Stimulated activated CD8-positive, alpha-beta memory T cell treated with anti-CD3 and anti-CD28 coated beads, Interleukin-4, amount 100 ng/mL, for 48 hours (primary cell): ENCODE measurements at regions not wholly inside any gene's neighbourhood (a gene's known extent, or its start where the extent isn't known, plus 50 kb on each side); places are given as distances from the start of the nearest gene placed in this dataset.

Experiments used
- DNase-seq: peaks from one replicate; pipeline ENCODE4 v3.0.0-alpha.2; 2020

DNA sequence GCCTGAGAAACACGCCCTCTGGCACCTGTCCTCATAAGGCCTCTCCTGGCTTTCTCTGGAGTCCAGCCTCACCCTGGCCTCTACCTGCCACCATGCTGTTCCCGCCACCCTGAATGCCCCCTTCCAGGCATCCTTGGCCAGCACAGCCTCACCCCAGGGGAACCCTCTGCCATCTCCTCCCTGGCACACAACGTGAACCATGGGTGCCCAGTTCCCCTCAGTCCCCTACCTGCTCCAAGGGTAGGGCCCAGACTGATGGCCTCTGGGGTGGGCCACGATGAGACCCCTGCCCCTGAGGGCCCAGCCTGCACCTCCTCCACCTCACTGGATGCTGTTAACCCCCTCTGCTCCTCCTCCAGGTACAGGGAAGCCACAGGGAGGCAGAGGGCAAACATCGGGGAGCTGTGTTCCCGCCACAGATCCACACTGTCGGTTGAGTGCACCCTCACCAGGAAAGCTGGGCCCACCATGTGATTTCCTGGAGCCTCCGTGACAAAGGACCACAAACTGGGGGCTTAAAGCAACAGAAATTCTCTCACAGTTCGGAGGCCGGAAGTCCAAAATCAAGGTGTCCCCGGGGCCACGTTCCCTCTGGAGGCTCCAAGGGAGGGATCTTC lies 169.6 kb downstream of the BRD1 start:
- no peak for DNase-seq

DNA sequence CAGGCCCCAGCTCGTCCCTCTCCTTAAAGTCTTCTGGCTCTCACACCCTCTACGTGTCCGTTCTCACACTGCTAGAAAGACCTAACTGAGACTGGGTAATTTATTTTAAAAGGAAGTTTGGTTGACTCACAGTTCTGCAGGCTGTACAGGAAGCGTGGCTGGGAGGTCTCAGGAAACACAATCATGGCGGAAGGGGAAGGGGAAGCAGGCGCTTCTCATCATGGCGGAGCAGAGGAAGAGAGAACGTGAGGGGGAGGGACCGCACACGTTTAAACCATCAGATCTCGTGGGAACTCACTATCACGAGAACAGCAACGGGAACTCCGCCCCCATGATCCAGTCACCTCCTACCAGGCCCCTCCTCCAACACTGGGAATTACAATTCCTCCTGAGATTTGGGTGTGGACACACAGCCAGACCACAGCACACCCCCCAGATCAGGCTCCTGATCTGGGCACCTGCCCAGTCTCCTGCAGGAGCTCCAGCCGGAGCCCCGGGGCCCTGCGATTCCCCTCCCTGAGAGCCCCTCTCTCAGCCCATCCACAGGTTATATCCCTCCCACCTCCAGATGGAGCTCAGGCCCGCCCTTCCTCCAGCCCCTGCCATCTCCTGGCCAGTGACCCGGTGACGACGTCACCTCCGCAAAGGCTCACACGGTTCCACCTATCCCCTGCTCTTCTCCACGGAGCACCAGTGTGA lies 170.2 kb downstream of the BRD1 start:
- DNase-seq: peak; percentile 86

DNA sequence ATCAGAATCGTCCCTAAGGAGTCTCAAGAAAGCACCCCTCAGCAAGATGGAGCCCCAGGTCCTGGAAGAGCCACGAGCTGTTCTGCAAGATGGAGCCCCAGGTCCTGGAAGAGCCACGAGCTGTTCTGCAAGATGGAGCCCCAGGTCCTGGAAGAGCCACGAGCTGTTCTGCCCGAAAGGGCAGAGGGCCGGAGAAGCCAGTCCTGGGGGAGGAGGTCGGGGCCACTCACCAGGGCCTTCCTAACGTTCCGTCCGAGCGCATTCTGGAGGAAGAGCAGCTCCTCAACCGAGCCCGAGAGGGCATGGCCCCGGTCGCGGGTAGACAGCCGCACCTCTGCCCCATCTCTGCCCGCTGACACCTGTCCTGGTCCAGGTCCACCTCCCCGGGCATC lies 170.8 kb downstream of the BRD1 start:
- peak; percentile 50 for DNase-seq

DNA sequence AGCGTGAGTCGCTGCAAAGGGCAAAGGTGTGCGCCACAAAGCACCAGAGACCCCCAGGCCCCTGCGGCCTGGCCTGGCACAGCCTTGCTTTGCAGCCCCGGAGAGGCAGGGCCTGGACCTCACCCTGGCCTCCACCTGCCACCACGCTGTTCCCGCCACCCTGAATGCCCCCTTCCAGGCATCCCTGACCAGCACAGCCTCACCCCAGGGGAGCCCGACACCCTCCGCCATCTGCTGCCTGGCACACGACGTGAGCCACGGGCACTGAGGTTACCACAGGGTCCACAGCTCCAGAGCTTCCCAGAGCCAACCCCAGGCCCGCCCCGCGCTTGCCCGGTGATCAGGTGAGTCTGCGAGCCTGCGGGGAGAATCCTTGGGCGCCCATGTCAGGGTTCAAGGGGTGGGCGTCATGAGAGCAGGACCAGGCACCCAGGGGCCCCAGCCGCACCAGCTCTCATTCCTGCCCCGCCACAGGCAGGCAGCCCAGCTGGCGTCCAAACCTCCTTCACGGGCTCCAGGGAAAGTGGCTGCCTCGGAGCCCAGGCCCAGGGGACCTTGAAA lies 171.3 kb downstream of the BRD1 start:
- no peak for DNase-seq

DNA sequence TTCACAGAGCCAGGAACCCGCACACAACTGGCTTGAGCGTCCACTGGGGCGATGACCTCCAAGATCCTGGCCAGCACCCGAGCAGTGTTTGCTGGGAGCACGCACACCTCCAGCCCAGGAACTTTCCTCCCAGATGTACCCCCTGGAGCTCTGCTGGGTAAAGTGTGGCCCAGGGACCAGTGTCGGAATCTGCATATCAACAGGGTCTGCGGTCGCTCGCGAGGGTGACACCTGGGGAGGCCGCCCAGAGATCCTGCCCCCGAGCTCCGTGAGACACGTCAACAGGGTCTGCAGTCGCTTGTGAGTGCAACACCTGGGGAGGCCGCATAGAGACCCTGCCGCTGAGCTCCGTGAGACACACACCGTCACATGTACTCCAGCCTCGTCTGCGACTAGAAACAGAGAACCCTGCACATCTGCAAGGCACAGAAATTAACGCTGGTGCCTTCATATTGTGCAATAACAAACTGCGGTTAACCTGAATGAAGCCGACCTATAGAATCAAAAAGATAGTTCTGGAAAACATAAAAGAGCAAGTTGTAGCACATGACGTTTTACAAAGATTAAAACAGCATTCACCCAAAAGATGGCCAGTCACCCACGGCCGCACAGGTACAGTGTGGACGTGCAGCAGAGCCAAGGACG lies 172.4 kb downstream of the BRD1 start:
- DNase-seq: no peak

DNA sequence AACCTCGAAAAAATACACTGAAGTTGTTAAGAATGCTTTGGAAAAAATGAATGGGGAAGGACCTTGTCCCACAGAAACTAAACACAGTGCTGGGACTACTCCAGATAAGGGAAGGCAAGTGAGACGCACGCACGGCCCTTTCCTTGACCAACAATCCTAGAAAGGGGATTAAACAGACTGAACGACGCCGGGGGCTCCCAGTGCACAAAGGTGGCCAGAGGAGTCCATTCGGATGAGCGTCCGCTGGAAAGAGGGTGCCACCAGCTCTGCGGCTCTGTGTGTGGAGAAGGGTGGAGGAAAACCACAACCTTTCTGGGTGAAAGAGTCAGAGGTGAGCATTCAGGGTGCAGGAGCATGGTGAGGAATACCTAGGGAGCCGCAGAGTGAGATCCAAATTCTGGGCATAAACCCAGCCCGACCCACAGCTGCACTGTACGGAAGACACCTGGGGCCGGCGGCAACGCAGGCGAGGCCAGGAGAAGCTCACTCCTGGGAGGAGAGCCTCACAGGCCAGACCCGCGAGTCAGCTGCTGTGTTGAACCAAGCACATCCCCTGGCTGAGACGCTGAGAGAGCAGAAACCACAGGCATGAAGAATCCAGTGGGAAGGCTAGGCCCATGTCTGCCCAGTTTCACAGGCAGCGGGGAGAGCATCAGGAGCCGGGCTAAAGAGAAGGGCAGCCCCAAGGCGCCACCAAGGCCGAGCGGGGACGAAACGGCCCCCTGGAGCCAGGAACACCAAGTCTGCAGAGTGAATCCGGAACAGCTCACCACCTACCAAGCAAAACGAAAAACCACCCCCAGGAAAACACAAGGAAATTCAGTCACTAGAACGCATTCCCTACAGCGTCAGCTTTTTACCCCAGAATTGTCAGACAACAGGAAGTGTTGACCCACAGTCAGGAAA lies 177.1 kb downstream of the BRD1 start:
- DNase-seq: no peak

DNA sequence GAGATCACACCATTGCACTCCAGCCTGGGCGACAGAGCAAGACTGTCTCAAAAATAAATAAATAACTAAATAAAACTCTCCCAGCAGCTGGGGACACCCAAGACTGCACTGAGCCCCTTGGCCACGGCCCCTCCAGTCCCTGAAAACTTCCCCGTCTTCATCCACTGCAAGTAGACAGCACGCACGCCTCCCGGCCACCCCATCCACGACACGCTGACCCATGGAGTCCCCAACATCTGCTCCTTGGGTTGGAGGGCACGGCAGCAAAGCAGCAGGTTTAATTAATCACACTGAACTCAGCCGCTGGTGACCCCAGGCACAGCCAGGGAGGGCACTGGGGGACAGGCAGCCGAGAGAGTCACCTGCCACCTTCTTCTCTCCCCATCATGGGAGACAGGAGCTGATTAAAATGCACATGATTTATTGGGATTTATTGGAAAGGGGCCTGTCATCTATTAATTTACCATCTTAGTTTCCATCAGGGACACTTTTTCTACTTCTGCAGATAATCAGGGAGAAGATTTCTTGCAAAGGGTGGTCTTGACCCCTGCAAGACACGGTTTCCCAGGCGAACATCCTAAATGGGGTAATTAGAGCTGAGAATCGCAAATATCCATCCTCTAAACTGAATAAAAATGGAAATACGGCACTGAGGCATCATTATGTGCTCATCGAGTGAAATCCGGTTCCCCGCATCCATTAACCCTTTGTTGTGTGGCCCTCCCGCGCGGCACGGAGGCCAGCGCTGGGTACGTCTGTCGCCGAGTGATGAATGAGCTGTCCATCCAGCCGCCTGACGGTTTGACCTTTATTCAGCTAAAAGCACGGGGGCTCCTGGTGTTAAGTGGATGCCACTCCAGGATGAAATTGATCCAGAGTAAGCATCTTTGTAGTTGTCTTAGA lies 178.3 kb downstream of the BRD1 start:
- DNase-seq: no peak

DNA sequence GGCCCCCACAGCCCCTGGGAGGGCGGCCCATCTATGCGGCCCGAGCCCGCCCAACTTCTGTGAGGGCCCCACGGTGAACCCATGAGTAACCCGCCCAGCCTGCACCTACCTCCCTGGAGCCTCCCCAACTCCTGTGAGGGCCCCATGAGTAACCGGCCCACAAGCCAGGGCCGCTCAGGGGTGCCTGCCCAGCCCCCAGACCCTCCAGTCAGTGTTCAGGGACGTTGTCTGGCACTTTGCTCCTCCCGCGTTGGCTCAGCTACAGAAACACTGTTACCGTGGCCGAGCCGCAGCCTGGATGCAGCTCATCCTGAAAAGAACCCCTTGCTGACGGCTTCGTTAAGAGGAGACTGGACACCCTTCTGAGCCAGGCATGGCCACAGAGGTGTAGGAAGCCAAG lies 179.6 kb downstream of the BRD1 start:
- no peak for DNase-seq

DNA sequence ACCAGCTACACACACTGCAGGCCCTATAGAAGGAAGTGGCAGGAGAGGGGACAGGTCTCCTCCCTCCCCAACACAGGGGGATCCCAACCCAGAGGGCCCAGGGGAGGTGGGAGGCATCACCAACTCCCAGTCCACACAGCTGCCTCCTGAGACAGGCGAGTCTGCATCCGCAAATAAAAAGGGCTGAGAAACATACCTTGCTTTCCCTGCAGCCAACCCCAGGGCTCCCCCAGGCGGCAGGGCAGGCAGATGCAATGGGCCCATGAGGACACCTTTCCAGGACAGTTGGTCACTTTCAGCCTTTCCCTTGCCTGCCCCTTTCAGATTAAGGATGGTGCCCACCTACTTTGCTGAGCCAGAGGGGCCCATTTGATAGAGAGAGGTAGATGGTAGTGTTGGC lies 180.0 kb downstream of the BRD1 start:
- no peak for DNase-seq

DNA sequence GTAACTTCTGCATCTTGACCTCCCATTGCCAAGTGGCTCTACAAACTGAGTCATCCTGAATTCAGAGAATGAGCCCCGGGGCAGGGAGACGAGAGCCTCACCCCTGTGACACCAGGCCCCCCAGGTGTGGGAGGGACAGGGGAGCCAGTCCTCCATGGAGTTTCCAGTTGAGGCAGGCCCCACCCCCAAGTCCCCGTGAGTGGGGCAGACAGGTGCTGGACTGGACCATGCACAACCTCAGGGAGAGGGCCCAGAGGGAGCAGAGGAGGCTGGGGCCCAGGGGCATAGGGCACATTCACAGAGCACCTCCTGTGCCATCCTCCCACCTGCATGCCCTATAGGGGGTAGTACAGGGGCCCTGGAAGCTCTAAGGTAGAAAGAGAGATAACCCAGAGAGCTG lies 180.8 kb downstream of the BRD1 start:
- no peak for DNase-seq

DNA sequence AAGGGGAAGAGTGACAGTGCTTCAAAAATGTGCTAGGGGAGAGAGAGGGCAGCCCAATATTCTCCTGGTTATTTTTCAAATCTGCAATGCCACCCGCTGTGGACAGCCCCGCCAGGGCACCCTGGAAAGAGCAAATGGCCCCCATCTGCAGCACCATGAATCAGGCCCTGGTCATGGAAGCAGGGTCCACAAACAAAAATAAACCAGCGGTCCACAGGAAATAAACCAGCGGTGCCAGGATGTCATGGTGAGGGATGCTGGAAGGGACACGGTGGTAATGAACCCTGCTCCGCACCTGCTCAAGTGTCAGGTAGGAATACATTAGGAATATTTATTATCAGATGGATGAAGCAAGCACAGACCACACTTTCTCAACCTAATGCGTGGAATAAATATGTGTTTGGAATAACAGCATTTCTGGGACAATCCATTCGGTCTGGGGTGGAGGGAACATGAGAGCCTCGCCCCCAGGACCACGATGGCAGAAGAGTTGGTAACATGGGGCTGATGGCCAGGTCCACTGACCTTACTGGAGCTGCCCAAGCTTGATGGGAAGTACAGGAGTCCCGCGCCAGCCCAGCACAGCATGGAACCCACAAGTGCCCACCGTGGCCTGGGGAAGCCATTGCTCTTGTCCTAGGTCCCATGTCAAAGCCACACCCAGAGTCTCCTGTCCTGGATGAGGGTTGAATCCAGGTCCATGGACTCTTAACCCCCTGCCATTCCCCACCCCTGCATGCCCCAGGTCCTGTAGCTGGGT lies 181.7 kb downstream of the BRD1 start:
- DNase-seq: no peak

DNA sequence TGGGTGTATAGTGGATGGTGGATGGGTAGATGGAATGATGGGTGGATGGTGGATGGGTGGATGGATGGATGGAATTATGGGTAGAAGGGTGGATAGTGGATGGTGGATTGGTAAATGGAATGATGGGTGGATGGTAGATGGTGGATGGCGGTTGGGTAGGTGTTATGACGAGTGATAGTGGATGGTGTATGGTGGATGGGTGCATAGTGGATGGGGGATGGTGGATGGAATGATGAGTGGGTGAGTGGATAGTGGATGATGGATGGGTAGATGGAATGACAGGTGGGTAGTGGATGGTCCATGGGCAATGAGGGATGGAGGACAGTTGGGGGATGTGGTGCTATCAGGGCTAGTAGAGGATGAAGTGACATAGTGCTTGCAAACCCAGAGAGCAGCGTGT lies 182.4 kb downstream of the BRD1 start:
- DNase-seq: no peak

DNA sequence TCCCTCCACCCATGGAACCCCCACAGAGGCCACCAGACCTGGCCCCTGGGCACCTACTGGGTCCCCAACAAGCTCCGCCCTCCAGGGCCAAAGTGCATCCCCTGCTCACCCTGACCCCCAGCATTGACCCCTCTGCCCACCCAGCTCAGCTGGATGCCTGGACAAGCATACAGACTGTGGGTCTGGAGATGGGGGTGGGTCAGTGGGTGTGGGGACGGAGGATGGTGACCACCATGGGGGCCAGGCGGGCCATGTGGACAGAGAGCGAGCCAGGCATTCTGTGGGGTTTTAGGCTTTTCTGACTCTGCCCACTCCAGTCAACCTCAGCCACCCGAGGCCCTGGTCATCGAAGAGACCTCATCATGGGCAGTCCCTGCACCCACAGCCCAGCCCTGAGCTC lies 183.7 kb downstream of the BRD1 start:
- DNase-seq: no peak

DNA sequence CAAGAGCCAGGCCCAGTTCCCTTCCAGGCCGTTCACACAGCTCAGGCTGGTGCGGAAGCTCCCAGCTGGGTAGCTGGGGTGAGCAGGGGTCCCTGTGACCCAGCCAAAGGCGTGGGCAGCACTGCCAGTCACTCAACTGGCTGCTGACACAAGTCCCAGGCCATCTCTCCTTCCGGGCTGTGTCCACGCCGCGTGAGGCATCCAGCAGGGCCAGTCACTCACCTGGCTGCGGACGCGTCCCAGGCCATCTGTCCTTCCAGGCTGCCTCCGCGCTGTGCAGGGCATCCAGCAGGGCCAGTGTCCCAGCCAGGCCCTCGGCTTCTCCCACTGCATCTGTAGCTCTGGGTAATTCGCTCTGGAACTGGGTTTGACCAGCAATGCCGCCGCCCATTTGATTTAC lies 184.2 kb downstream of the BRD1 start:
- no peak for DNase-seq

DNA sequence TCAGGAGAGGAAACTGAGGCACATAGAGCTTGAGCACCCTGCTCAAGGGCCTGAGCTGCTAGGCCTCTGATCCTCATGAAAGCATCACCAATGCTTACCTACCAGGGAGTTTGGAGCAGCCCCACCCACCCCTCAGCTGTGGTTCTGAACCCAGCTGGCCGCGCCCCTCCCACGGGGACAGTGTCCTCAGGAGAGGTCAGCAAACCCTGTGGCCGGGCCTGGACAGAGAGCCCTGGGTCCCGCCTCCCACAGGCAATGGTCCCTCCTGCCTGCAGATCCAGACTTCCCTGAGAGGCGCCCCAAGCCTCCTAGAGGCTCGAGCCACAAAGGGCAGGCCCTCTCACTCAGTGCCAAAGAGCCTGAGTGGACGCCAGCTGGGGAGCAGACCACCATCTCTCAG lies 184.9 kb downstream of the BRD1 start:
- no peak for DNase-seq

DNA sequence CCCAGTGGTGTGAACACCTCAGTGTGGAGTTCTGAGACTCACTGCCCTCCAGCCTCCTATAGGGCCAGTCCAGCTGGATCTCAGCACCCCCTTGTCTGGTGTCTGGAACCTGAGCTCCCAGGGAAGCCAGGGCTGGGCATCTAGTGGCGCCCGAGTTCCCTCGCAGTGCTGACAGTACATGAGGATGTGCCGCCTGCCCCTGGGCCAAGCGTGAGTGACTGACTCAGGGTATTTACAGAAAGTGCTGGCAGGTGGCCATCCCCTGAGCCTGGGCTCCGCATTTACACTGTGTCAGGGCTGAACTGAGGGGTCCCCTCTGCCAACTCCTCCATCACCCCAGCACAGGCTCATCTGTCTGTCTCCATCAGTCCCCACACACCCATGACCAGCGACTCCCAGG lies 185.3 kb downstream of the BRD1 start:
- DNase-seq: no peak

DNA sequence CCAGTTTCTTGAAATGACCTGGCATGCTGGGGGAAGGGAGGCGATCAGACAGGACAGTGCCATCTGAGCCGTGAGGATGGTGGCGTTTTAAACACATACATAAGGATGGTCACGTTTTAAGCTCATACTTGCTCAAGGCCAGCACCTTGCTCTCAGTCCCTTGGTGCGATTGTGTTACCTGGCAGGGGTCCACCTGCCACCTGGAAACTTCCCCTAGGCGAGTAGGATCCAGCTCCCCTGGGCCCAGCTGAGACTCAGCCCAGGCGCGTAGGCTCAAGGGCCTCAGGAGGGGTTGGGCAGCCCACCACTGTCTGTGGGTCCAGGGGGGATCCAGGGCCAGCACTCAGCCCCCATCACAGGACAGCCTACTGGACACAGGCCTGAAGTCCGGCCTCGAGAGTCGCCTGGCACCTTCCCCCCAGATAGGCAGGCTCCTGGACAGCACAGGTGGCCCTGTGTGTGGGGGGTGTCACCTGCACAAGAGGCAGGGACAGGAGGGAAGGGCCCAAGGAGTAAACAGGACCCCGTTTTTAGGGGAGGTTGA lies 185.8 kb downstream of the BRD1 start:
- no peak for DNase-seq

DNA sequence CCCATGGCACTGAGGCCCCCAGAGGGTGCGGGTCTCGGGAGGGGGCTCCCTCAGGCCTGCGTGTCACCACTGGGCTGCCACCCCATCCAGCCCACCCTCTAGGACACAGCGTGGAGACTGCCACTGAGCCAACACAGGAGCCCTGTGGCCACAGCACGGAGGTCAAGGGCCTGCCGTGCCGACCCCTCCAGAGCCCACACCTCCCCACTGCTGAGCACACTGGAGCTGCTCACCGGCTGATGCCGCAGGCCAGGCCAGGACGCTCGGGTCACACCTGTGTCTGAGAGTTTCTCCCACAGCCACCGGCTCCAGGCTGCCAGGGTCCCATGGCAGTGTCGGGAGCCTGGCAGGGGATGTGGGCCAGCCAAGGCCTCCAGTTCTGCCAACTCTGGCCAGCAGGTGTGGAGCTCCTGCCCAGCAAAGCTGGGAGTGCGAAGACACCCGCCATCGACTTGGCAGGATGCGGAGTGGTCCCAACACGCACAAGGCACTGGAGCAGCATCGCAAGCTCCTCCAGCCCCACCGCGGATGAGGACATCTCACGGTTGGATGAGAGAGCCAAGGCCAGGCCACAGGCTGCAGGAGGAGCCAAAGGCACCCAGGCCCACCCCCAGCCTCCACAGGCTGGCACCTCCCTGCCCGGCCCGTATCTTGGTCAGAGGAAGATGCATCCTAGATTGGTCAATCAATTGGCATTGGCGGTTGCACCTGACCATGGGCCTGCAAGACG lies 187.1 kb downstream of the BRD1 start:
- DNase-seq: no peak

DNA sequence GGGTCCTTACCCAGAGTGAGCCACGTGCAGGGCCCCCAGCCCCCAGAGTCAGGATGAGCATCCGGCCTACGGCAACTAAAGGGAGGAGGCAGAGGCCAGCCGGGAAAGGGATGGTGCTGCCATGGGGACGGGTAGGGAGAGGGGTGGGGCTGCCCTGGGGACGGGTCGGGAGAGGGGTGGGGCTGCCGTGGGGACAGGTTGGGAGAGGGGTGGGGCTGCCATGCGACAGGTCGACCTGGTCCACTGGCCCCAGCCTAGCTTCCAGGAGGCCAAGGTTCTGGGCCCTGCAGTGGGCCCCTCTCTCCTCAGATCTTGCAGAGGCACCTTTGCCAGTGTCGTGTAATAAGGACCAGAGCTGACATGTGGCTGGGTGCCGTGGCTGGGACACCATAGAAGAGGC lies 187.7 kb downstream of the BRD1 start:
- no peak for DNase-seq

DNA sequence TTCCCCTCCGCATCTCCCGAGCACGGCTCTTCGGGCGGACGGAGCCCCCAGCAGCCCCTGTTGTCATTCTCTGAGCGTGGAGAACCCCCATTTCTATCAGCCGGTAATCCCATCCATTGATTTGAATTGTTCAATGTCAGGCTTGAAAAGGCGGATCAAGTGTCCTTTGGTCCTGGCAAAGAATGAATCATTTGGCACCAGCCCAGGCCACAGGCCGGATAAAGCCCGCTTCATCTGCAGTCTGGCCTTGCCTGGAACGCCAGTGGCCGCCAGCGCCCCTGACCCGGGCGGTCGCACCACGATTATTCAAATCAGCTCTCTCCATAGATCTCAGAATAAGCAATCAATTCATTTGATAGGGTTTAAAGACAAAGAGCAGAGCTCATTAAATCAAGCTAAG lies 188.9 kb downstream of the BRD1 start:
- no peak for DNase-seq
